Fibroblast of lung (primary cell): ENCODE measurements at regions not wholly inside any gene's neighbourhood (a gene's known extent, or its start where the extent isn't known, plus 50 kb on each side); places are given as distances from the start of the nearest gene placed in this dataset.

Experiments used
- DNase-seq, 2 donors: peaks; one replicate each; pipeline versions ENCODE4 v3.0.0 to v3.0.0-alpha.2; 2010; ENCODE audit warnings: low read depth in 2 of 2
- H2AFZ ChIP-seq: 2 replicates; pipeline ENCODE4 v1.5.1; 2012; ENCODE audit warnings: low read length, control low read depth, inconsistent platforms
- H3K27ac ChIP-seq: 2 replicates; pipeline ENCODE4 v1.5.1; 2011; ENCODE audit warnings: low read length, control low read depth; ENCODE audit not compliant: insufficient read depth
- H3K27me3 ChIP-seq: 2 replicates; pipeline ENCODE4 v1.5.1; 2011; ENCODE audit warnings: mild to moderate bottlenecking, low read length; ENCODE audit not compliant: control insufficient read depth, insufficient read depth
- H3K36me3 ChIP-seq: 2 replicates; pipeline ENCODE4 v1.5.1; 2011; ENCODE audit warnings: low read length; ENCODE audit not compliant: control insufficient read depth, insufficient read depth
- H3K4me1 ChIP-seq: 2 replicates; pipeline ENCODE4 v1.5.1; 2011; ENCODE audit warnings: low read length; ENCODE audit not compliant: control insufficient read depth, insufficient read depth; ENCODE audit errors: extremely low read depth
- H3K4me2 ChIP-seq: 2 replicates; pipeline ENCODE4 v1.5.1; 2011; ENCODE audit warnings: low read length, control low read depth; ENCODE audit not compliant: insufficient read depth; ENCODE audit errors: extremely low read depth
- H3K4me3 ChIP-seq, 4 experiments: fragments of 200-600 bp in 1 of 4; sonication (generic) in 1 of 4; replicated peaks in 1 of 4; 2 replicates each; pipeline ENCODE4 v1.5.1; 2011 to 2016; ENCODE audit warnings: low read length in 4 of 4, low read depth in 3 of 4, mild to moderate bottlenecking in 3 of 4, control low read depth in 2 of 4, inconsistent platforms in 1 of 4, mixed read lengths in 1 of 4; ENCODE audit not compliant: insufficient read depth in 1 of 4; ENCODE audit errors: control extremely low read depth in 1 of 4
- H3K79me2 ChIP-seq: 2 replicates; pipeline ENCODE4 v1.5.1; 2012; ENCODE audit warnings: mild to moderate bottlenecking, low read length, inconsistent platforms; ENCODE audit not compliant: control insufficient read depth, insufficient read depth
- H3K9ac ChIP-seq: 2 replicates; pipeline ENCODE4 v1.5.1; 2011; ENCODE audit warnings: mild to moderate bottlenecking, low read length, control low read depth; ENCODE audit not compliant: insufficient read depth
- H3K9me3 ChIP-seq: 2 replicates; pipeline ENCODE4 v1.5.1; 2012; ENCODE audit warnings: low read depth, low read length; ENCODE audit not compliant: control insufficient read depth, insufficient read depth
- H4K20me1 ChIP-seq: 2 replicates; pipeline ENCODE4 v1.5.1; 2011; ENCODE audit warnings: low read length; ENCODE audit not compliant: control insufficient read depth, insufficient read depth; ENCODE audit errors: extremely low read depth
- CTCF ChIP-seq, 2 donors: IDR thresholded peaks in 1 of 2; conservative IDR thresholded peaks in 1 of 2; 1 replicate in 1 of 2; 2 replicates in 1 of 2; pipeline ENCODE4 v1.5.1; 2011 to 2012; ENCODE audit warnings: low read length in 2 of 2, control low read depth in 1 of 2, inconsistent platforms in 1 of 2, low read depth in 1 of 2, mild to moderate bottlenecking in 1 of 2
- EZH2 ChIP-seq: IDR thresholded peaks from 2 replicates; pipeline ENCODE4 v1.5.1; 2012; ENCODE audit warnings: low read length, control low read depth, mild to moderate bottlenecking; ENCODE audit errors: missing control alignments

DNA sequence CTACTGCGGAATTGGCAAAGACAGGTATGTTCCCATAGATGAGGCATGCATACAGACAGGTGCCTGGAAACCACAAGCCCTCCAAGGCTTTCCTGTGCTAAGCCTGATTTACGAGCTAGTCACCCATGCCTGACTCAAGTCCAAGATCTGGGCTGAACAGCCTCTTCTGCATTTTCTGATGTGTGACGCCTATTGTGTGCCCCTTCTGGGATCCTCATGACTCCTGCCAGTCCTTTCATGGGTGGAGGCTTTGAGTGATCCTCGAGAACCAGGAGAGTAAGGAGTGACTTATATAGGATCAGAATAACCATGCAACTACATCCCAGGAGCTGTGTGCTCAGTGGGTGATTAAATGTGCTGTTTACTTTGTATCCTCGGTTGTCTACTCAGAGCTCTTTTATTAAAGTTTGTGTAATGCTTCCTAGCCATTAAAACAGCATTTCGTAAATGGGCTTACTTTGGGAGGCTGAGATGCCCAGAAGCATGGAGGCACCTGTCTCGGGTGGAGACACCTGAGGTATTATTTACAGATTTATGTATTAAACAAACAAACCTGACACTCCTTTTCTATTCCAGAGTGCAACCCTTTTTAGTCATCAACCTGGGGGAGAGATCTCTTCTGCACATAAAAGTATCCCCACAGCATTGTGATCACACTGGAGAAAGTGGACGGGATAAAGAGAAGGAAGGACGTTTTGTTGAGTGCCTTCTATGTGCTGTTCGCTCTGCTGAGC, 373.0 kb upstream of the DYNLRB2 start:
- no peaks in the 10 kb centered on the region for H3K36me3 ChIP-seq
- DNase-seq: peak in 1 of 2 donors; percentile 37

DNA sequence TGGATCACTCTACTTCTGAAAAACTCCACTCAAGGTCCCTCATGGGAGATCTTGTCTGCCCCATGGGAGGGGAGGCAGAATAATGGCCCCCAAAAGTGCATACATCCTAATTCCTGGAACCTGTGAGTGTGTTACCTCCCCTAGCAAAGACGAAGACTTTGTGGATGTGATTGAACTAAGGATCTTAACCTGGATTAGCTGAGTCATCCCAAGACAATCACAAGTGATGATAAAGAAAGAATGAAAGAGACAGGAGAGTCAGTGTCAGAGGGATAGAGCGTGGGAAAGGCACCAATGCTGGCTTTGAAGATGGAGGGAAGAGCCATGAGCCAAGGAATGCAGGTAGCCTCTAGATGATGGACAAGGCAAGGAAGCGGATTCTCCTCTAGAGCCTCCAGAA, 374.7 kb upstream of the DYNLRB2 start:
- Histone ChIP-seq H3K4me1 (no peaks in the 10 kb centered on the region), H4K20me1 (no peaks in the 10 kb centered on the region), H3K4me2 (no peak overlapping the region), H3K27me3 (no peaks in the 10 kb centered on the region), H2AFZ (no peak overlapping the region), H3K27ac (no peak overlapping the region), H3K36me3 (no peaks in the 10 kb centered on the region), H3K9ac (no peak overlapping the region), H3K79me2 (no peaks in the 10 kb centered on the region), H3K4me3 (no peak overlapping the region), H3K9me3 (no peaks in the 10 kb centered on the region)
- TF ChIP-seq EZH2: no peak
- no peak for TF ChIP-seq CTCF (conservative IDR thresholded peaks at IDR 0.05 in 1 of 2, IDR thresholded peaks at IDR 0.05 in 1 of 2; ENCODE audit: low read depth in 1 of 2, low read length in 2 of 2)
- no peak for DNase-seq

More for the DNA sequence above, 373.0 kb upstream of the DYNLRB2 start:
- Histone ChIP-seq H3K4me2 (no peak overlapping the region), H3K9ac (no peak overlapping the region), H3K4me1 (no peaks in the 10 kb centered on the region), H3K79me2 (no peaks in the 10 kb centered on the region), H3K9me3 (no peaks in the 10 kb centered on the region), H3K27me3 (no peaks in the 10 kb centered on the region), H2AFZ (no peak overlapping the region), H4K20me1 (no peaks in the 10 kb centered on the region), H3K4me3 (no peak overlapping the region), H3K27ac (no peak overlapping the region)
- TF ChIP-seq CTCF (conservative IDR thresholded peaks at IDR 0.05 in 1 of 2, IDR thresholded peaks at IDR 0.05 in 1 of 2; ENCODE audit: low read depth in 1 of 2, low read length in 2 of 2) (no peak), EZH2 (no peak)

GRCh38 chr16:80164966-80165550, 375.7 kb upstream of the DYNLRB2 start:
- no peaks in the 10 kb centered on the region for H3K4me1 ChIP-seq
- H3K27me3 ChIP-seq: no peaks in the 10 kb centered on the region
- peak in 1 of 2 donors; percentile 36 for DNase-seq
- H3K4me2 ChIP-seq: no peak overlapping the region
- TF ChIP-seq EZH2: no peak
- no peak for TF ChIP-seq CTCF (conservative IDR thresholded peaks at IDR 0.05 in 1 of 2, IDR thresholded peaks at IDR 0.05 in 1 of 2; ENCODE audit: low read depth in 1 of 2, low read length in 2 of 2)
- no peaks in the 10 kb centered on the region for H3K36me3 ChIP-seq
- no peaks in the 10 kb centered on the region for H3K79me2 ChIP-seq
- no peak overlapping the region for H2AFZ ChIP-seq
- H3K27ac ChIP-seq: no peak overlapping the region
- no peak overlapping the region for H3K4me3 ChIP-seq
- no peaks in the 10 kb centered on the region for H3K9me3 ChIP-seq
- H4K20me1 ChIP-seq: no peaks in the 10 kb centered on the region
- no peak overlapping the region for H3K9ac ChIP-seq
